ENCODE measurements at regions not wholly inside any gene's neighbourhood (a gene's known extent, or its start where the extent isn't known, plus 50 kb on each side); places are given as distances from the start of the nearest gene placed in this dataset.

- TF ChIP-seq CTCF (IDR thresholded peaks at IDR 0.05): no peak
- no peak for TF ChIP-seq POLR2A (IDR thresholded peaks at IDR 0.05)
Measured at GRCh38 chr1:221634606-221635005, 107.3 kb downstream of the DUSP10 start.

All from body of pancreas (tissue), 4 donors.